Cardiac fibroblast (primary cell): ENCODE measurements at regions not wholly inside any gene's neighbourhood (a gene's known extent, or its start where the extent isn't known, plus 50 kb on each side); places are given as distances from the start of the nearest gene placed in this dataset.

Experiments used
- DNase-seq, 2 donors: peaks; one replicate each; pipeline versions ENCODE4 v3.0.0 to v3.0.0-alpha.2; 2010; ENCODE audit warnings: low read depth in 2 of 2
- H3K4me3 ChIP-seq, 2 donors: replicated peaks in 1 of 2; 1 replicate in 1 of 2; 2 replicates in 1 of 2; pipeline ENCODE4 v1.5.1; 2011; ENCODE audit warnings: low read depth in 2 of 2, low read length in 2 of 2, mild to moderate bottlenecking in 2 of 2, moderate library complexity in 1 of 2
- TF ChIP-seq, protein P1 (sequence below): IDR thresholded peaks from one replicate; pipeline ENCODE4 v1.5.1; 2011; ENCODE audit warnings: low read depth, mild to moderate bottlenecking, low read length, inconsistent platforms

DNA sequence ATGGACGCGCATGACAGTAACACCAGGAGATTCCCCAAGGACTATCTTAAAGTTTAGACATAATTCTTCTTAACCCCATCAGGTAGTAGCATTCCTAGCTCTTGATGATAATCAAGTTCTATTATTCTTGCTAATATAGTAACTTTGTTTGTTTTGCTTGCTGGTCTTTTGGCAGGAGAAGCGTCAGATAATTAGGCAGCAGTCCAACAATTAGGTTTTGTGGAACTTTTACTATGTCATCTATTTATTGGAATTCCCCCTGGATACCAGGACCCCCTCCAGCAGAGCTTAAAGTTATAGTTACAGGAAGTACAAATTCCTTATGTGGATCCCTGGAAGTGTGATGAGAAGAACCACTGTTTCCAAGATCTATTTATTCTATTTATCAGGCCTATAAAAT, 1138.0 kb upstream of the FAM98A start:
- DNase-seq = no peak
- no peak overlapping the region for H3K4me3 ChIP-seq
- TF ChIP-seq, protein P1, sequence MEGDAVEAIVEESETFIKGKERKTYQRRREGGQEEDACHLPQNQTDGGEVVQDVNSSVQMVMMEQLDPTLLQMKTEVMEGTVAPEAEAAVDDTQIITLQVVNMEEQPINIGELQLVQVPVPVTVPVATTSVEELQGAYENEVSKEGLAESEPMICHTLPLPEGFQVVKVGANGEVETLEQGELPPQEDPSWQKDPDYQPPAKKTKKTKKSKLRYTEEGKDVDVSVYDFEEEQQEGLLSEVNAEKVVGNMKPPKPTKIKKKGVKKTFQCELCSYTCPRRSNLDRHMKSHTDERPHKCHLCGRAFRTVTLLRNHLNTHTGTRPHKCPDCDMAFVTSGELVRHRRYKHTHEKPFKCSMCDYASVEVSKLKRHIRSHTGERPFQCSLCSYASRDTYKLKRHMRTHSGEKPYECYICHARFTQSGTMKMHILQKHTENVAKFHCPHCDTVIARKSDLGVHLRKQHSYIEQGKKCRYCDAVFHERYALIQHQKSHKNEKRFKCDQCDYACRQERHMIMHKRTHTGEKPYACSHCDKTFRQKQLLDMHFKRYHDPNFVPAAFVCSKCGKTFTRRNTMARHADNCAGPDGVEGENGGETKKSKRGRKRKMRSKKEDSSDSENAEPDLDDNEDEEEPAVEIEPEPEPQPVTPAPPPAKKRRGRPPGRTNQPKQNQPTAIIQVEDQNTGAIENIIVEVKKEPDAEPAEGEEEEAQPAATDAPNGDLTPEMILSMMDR = no peak

DNA sequence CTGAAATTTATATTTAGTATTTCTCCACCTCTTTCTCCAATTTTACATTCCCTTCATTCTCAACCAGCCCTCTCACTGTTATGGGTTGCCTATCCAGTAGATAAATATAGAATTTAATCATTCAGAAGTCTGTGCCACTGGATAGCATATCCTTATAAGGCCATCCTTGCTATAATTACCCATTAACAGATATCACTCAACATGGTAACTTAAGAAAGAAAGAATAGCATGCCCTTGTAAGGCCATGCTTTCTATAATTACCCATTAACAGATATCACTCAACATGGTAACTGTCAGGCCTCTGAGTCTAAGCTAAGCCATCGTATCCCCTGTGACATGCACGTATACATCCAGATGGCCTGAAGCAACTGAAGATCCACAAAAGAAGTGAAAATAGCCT, 1137.4 kb upstream of the FAM98A start:
- TF ChIP-seq, protein P1 = no peak
- DNase-seq = no peak
- H3K4me3 ChIP-seq = no peak overlapping the region

DNA sequence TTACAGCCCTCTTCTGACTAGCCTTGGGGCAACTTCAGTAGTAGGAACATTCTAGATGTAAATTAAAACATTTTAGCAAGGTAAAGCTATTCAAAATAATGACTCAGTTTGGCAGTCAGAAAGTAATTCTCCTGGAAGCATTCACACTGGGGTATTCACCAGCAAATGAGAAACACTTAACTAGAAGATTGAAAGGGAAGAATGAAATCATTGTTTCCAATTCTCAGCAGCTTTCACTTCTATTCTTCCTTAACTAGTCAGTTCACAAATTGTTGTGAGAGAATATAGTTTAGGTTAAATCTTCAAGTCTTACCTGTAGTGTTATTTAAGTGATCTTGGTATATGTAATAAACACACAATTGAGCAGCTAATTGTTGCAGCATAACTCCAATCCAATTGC, 1135.6 kb upstream of the FAM98A start:
- H3K4me3 ChIP-seq = no peak overlapping the region
- TF ChIP-seq, protein P1 = no peak
- DNase-seq = no peak

DNA sequence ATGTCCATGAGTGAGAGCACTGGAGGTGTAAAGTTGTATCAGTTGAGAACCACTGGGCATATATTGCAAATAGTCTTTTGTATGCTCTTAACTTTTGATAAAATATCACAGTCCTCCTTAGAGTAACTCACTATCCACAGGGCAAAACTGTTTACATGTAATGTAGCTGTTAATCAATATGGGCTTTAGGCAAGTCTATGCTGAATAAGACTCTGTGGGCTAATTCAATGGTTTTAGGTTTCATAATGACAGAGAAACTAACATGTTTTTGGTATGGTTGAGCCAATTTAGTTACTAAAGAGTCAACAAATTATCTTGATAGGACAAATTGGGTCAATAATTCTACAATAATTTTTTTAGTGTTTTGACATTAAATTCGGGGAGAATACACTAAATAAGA, 1134.9 kb upstream of the FAM98A start:
- no peak overlapping the region for H3K4me3 ChIP-seq
- no peak for DNase-seq
- TF ChIP-seq, protein P1 = no peak

DNA sequence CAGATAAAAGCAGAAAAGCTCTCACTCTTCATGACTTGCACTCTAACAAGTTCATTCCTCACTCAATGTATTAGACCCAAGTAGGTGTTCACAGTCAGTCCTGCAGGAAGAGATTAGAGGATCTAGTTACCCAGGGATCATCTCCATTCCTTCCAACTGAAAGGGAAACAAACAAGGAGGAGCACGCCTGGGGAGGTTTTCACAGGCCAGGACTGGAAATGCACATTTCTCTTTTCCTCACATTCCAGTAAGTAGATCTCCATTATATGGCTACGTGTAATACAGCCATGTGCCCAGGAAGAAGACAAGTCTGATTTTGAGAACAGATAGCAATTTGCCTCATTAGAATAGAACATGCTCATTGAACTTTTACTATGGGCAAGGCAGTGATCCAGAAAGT, 1132.2 kb upstream of the FAM98A start:
- DNase-seq = no peak
- TF ChIP-seq, protein P1 = no peak
- H3K4me3 ChIP-seq = no peak overlapping the region

DNA sequence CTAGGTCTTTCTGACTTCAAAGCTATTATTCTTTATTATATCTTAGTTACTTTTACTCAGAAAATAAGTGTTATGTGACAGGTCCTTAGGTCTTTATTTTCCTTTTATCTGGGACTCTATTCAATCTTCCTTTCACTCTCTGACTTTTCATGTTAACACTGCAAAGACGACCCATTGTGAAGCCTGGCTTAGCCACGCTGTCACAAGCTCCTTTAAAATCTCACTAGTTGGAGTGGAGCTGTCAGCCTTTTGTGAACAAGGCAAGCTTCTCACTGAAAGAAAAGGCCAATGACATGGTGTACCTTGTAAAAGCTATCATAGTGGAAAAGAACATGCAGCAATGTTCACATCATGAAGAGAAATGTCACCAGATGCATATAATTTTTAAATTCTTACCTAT, 1130.7 kb upstream of the FAM98A start:
- no peak overlapping the region for H3K4me3 ChIP-seq
- TF ChIP-seq, protein P1 = no peak
- DNase-seq = no peak

DNA sequence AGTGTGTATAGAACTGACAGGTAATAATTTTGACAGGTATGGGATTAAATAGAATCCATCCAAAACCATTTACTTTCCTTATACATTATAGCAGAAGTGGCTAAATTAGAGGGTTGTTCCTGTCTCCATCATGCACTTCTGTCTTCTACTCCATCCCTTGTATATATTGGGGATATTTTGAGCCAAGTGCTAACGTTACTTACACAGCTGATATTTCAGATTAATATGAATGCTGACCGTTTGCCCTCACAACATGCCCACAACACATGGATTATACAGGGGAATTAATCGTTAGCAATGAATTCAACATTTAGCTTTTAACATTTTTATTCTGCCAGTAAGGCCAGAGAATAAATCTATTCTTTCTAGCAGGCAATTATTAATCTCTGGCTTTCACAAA, 1125.0 kb upstream of the FAM98A start:
- TF ChIP-seq, protein P1 = no peak
- no peak overlapping the region for H3K4me3 ChIP-seq
- DNase-seq = no peak
